ENCODE measurements at regions not wholly inside any gene's neighbourhood (a gene's known extent, or its start where the extent isn't known, plus 50 kb on each side); places are given as distances from the start of the nearest gene placed in this dataset.

GRCh38 chr4:55269470-55269869 is 76.6 kb upstream of the SRD5A3 start:
- TF ChIP-seq, protein P1, sequence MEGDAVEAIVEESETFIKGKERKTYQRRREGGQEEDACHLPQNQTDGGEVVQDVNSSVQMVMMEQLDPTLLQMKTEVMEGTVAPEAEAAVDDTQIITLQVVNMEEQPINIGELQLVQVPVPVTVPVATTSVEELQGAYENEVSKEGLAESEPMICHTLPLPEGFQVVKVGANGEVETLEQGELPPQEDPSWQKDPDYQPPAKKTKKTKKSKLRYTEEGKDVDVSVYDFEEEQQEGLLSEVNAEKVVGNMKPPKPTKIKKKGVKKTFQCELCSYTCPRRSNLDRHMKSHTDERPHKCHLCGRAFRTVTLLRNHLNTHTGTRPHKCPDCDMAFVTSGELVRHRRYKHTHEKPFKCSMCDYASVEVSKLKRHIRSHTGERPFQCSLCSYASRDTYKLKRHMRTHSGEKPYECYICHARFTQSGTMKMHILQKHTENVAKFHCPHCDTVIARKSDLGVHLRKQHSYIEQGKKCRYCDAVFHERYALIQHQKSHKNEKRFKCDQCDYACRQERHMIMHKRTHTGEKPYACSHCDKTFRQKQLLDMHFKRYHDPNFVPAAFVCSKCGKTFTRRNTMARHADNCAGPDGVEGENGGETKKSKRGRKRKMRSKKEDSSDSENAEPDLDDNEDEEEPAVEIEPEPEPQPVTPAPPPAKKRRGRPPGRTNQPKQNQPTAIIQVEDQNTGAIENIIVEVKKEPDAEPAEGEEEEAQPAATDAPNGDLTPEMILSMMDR (IDR thresholded peaks at IDR 0.05): no peak
- TF ChIP-seq BCL3 (IDR thresholded peaks at IDR 0.05) (no peak), POLR2A (IDR thresholded peaks at IDR 0.05; ENCODE audit: low read length) (no peak), PBX3 (IDR thresholded peaks at IDR 0.05) (no peak), EP300 (IDR thresholded peaks at IDR 0.05) (no peak), FOSL2 (IDR thresholded peaks at IDR 0.05) (no peak), FOSL2 (CRISPR knock-in tag; IDR thresholded peaks at IDR 0.05) (no peak), CHD4 (IDR thresholded peaks at IDR 0.05; ENCODE audit: borderline replicate concordance) (no peak), GATA3 (IDR thresholded peaks at IDR 0.05; ENCODE audit: borderline replicate concordance) (no peak)
- TF ChIP-seq, protein P2, sequence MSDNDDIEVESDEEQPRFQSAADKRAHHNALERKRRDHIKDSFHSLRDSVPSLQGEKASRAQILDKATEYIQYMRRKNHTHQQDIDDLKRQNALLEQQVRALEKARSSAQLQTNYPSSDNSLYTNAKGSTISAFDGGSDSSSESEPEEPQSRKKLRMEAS (IDR thresholded peaks at IDR 0.05): no peak
- TF ChIP-seq, protein P3, sequence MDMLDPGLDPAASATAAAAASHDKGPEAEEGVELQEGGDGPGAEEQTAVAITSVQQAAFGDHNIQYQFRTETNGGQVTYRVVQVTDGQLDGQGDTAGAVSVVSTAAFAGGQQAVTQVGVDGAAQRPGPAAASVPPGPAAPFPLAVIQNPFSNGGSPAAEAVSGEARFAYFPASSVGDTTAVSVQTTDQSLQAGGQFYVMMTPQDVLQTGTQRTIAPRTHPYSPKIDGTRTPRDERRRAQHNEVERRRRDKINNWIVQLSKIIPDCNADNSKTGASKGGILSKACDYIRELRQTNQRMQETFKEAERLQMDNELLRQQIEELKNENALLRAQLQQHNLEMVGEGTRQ (IDR thresholded peaks at IDR 0.05): no peak

Data from A549 (cell line).